ENCODE measurements at regions not wholly inside any gene's neighbourhood (a gene's known extent, or its start where the extent isn't known, plus 50 kb on each side); places are given as distances from the start of the nearest gene placed in this dataset.

GRCh38 chr4:184279496-184280061 lies 61.9 kb upstream of the ENPP6 start:
- TF ChIP-seq CTCF (IDR thresholded peaks at IDR 0.05) (no peak), POLR2AphosphoS5 (IDR thresholded peaks at IDR 0.05; ENCODE audit: low read depth, low read length) (no peak), SIN3A (IDR thresholded peaks at IDR 0.05; ENCODE audit: borderline replicate concordance, insufficient read depth, low read depth, low read length) (no peak), REST (IDR thresholded peaks at IDR 0.05; ENCODE audit: insufficient read depth in 1 of 2, low read depth in 2 of 2, low read length in 1 of 2) (no peak), TCF7L2 (IDR thresholded peaks at IDR 0.05; ENCODE audit: low read depth, low read length) (no peak)

Measured in Panc1 (cell line).